Esophagus squamous epithelium (tissue), 5 donors: ENCODE measurements at regions not wholly inside any gene's neighbourhood (a gene's known extent, or its start where the extent isn't known, plus 50 kb on each side); places are given as distances from the start of the nearest gene placed in this dataset.

Experiments
- DNase-seq: peaks from one replicate; lab custom pipeline; 2025; lab: John Stamatoyannopoulos, UW
- H3K27ac ChIP-seq, 4 donors: fragments of 200-600 bp; sonication (generic); one replicate each; pipeline ENCODE4 v1.5.1; 2016 to 2019; ENCODE audit warnings: mild to moderate bottlenecking in 1 of 4
- H3K27me3 ChIP-seq, 4 donors: fragments of 200-600 bp; sonication (generic); 1 replicate in 3 of 4; 2 replicates in 1 of 4; pipeline versions ENCODE4 v1.5.1 to v1.6.0; 2017 to 2021; ENCODE audit warnings: antibody characterized with exemption in 1 of 4
- H3K36me3 ChIP-seq, 3 donors: fragments of 200-600 bp; sonication (generic); one replicate each; pipeline ENCODE4 v1.5.1; 2016 to 2019
- H3K4me1 ChIP-seq, 3 donors: fragments of 200-600 bp; sonication (generic); one replicate each; pipeline ENCODE4 v1.5.1; 2017 to 2019
- H3K4me3 ChIP-seq, 4 donors: fragments of 200-600 bp; sonication (generic); 1 replicate in 3 of 4; 2 replicates in 1 of 4; pipeline ENCODE4 v1.5.1; 2016 to 2019; ENCODE audit warnings: mild to moderate bottlenecking in 2 of 4, moderate library complexity in 1 of 4
- H3K9me3 ChIP-seq, 3 donors: fragments of 200-600 bp; sonication (generic); one replicate each; pipeline ENCODE4 v1.5.1; 2016 to 2019
- POLR2A ChIP-seq, 4 donors: fragments of 450-650 bp; IDR thresholded peaks; one replicate each; pipeline ENCODE4 v1.6.1; 2017; ENCODE audit warnings: antibody characterized with exemption in 4 of 4, mild to moderate bottlenecking in 4 of 4, moderate library complexity in 3 of 4
- WGBS, 2 donors: methylation state at CpG; one replicate each; pipeline ENCODE4 v1.1.5; 2018; 5-methylcytosine and 5-hydroxymethylcytosine counted together
- intact Hi-C: fragments of 100-400 bp; cut with DNase I; formaldehyde crosslinking; loops from one replicate; pipeline ENCODE4 v1.15.0; 2022
- TF ChIP-seq, protein P1 (sequence below), 6 experiments: fragments of 450-650 bp in 4 of 6; fragments of 200-600 bp in 2 of 6; sonication (generic) in 2 of 6; IDR thresholded peaks; one replicate each; pipeline ENCODE4 v1.5.1; 2016 to 2019; ENCODE audit warnings: antibody characterized with exemption in 6 of 6, mild to moderate bottlenecking in 4 of 6, moderate library complexity in 4 of 6
- donor health status: DM: yes; HTN: yes; CAD: no.

DNA sequence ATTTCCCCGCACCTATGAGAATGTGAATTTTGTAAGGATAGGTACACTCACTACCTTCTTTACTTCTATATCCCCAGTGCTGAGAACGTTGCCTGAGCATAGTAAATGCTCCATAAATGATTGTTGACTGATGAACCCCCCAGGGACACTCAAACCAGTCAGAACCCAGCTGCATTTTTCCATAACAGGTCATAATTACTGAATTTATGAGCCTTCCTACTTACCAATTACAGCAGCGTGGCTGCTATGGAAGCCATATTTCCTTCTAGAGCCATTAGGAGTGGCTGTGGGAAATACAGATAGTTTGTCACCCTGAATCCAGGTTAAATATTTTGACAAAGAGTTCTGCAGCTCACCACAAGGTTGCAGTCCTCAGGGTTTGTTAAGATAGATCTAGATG, 135.0 kb downstream of the TAF11L14 start:
- H3K27me3 ChIP-seq, result no peaks in the 10 kb centered on the region
- DNase-seq, result no peak
- no peak overlapping the region for H3K4me3 ChIP-seq
- no peaks in the 10 kb centered on the region for H3K36me3 ChIP-seq
- whole genome bisulfite sequencing, 2 donors, result 62 to 69% methylated on average over 3 of the region's 3 CpGs
- no peaks in the 10 kb centered on the region for H3K4me1 ChIP-seq
- intact Hi-C loops, result no loop called here
- TF ChIP-seq, protein P1, sequence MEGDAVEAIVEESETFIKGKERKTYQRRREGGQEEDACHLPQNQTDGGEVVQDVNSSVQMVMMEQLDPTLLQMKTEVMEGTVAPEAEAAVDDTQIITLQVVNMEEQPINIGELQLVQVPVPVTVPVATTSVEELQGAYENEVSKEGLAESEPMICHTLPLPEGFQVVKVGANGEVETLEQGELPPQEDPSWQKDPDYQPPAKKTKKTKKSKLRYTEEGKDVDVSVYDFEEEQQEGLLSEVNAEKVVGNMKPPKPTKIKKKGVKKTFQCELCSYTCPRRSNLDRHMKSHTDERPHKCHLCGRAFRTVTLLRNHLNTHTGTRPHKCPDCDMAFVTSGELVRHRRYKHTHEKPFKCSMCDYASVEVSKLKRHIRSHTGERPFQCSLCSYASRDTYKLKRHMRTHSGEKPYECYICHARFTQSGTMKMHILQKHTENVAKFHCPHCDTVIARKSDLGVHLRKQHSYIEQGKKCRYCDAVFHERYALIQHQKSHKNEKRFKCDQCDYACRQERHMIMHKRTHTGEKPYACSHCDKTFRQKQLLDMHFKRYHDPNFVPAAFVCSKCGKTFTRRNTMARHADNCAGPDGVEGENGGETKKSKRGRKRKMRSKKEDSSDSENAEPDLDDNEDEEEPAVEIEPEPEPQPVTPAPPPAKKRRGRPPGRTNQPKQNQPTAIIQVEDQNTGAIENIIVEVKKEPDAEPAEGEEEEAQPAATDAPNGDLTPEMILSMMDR (IDR thresholded peaks at IDR 0.05), result no peak
- no peak for TF ChIP-seq POLR2A (IDR thresholded peaks at IDR 0.05)
- H3K9me3 ChIP-seq, result no peaks in the 10 kb centered on the region
- H3K27ac ChIP-seq, result no peak overlapping the region

DNA sequence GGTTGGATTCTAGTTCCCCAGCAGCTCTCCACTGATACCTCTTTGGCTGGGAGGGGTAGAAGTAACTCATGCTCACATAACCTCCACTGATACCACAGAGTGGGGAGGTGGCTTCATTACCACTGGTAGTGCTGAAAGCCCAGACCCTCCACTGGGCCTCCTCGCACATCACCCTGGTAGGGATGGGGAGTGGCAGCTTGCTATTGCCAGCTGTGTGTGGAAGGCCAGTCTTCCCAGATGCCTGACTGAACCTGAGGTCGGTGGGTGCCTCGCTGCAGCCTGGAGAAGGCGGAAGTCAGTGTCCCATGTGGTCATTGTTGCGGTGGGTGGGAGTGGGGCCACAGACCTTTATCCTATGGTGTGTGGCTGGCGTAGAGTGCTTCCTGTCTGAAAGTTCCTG, 138.0 kb downstream of the TAF11L14 start:
- intact Hi-C loops, result no loop called here
- H3K36me3 ChIP-seq, result no peaks in the 10 kb centered on the region
- H3K4me3 ChIP-seq, result no peak overlapping the region
- TF ChIP-seq POLR2A (IDR thresholded peaks at IDR 0.05), result no peak
- TF ChIP-seq, protein P1 (IDR thresholded peaks at IDR 0.05), result no peak
- no peak overlapping the region for H3K27ac ChIP-seq
- 67 to 75% methylated on average over 1 of the region's 6 CpGs for WGBS, 2 donors
- no peaks in the 10 kb centered on the region for H3K9me3 ChIP-seq
- no peak for DNase-seq
- H3K27me3 ChIP-seq, result no peaks in the 10 kb centered on the region
- H3K4me1 ChIP-seq, result no peaks in the 10 kb centered on the region

DNA sequence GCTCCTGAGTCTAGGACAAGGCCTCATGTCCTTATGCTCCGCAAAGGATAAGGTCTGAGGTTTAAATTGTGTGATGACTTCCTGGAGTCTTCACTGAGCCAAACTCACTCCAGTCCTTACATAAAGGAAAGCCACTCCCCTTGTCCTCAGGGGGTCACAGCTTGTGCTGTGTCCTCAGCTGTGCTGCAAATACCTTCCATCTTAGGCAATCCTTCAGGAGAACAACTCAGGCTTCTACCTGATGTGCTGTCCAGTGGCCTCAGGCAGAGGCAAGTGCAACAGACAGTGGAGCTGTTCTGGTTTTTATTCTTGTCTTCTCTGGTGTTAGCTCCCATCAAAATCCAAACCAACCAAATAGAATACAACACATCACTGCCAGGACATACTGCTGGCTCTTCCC, 151.5 kb downstream of the TAF11L14 start:
- no peak for DNase-seq
- H3K36me3 ChIP-seq, result no peaks in the 10 kb centered on the region
- TF ChIP-seq POLR2A (IDR thresholded peaks at IDR 0.05), result no peak
- TF ChIP-seq, protein P1 (IDR thresholded peaks at IDR 0.05), result no peak
- no peaks in the 10 kb centered on the region for H3K4me1 ChIP-seq
- H3K9me3 ChIP-seq, result no peaks in the 10 kb centered on the region
- 67% methylated on average over 1 of the region's 1 CpG; no CpG with 5 or more reads in 1 of the 2 donors for WGBS, 2 donors
- intact Hi-C loops, result no loop called here
- H3K4me3 ChIP-seq, result no peak overlapping the region
- H3K27ac ChIP-seq, result no peak overlapping the region
- H3K27me3 ChIP-seq, result no peaks in the 10 kb centered on the region

DNA sequence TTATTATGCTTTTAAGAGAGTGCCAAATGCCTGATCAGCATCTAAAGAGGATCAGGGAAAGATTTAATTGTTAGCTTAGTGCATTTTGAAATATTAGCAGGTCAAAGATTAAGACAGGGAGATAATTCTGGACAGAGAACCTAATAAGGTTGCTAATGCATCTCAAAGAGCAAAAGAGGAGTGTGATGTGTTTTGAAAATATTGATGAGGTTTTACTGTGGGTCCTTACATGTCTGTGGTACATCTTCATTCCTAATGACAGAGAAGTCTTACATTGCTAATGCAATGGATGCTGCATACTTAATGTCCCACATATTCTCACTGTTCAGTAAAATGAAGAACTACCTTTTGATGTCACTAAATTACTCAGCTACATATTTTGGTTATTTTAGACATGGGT, 154.1 kb downstream of the TAF11L14 start:
- H3K36me3 ChIP-seq, result no peaks in the 10 kb centered on the region
- no peak for DNase-seq
- no peaks in the 10 kb centered on the region for H3K9me3 ChIP-seq
- H3K4me3 ChIP-seq, result no peak overlapping the region
- intact Hi-C loops, result no loop called here
- H3K27ac ChIP-seq, result no peak overlapping the region
- TF ChIP-seq POLR2A (IDR thresholded peaks at IDR 0.05), result no peak
- TF ChIP-seq, protein P1 (IDR thresholded peaks at IDR 0.05), result no peak
- no peaks in the 10 kb centered on the region for H3K4me1 ChIP-seq
- no peaks in the 10 kb centered on the region for H3K27me3 ChIP-seq

DNA sequence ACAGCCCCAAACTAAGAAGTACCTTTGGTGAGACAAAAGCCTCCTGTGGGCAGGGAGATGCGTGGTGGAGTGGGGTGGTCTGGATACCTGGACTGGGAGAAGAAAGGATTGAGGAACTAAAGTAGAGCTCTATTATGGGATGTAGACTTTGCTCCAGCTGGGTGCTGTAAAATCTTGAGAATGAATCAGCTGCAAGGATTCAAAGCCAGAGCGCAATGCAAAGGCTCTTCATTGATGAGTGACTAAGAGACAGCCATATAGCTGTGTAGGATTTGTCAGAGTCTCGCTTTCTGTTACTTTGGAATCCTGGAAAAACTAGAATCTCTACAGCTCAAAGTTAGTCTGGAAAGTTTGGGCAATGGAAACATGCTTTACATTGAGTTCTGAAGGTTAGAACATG, 159.9 kb downstream of the TAF11L14 start:
- Histone ChIP-seq H3K4me1 (peaks cover 0 to 13% (median 4%) of the 10 kb centered on the region in 3 donors), H3K4me3 (no peak overlapping the region), H3K9me3 (no peaks in the 10 kb centered on the region), H3K36me3 (no peaks in the 10 kb centered on the region), H3K27ac (no peak overlapping the region), H3K27me3 (no peaks in the 10 kb centered on the region)
- 77 to 81% methylated on average over 3 of the region's 3 CpGs for WGBS, 2 donors
- TF ChIP-seq, protein P1 (IDR thresholded peaks at IDR 0.05), result no peak
- TF ChIP-seq POLR2A (IDR thresholded peaks at IDR 0.05), result no peak
- intact Hi-C loops, result no loop called here
- DNase-seq, result no peak
